Fibroblast of villous mesenchyme (primary cell): ENCODE measurements at regions not wholly inside any gene's neighbourhood (a gene's known extent, or its start where the extent isn't known, plus 50 kb on each side); places are given as distances from the start of the nearest gene placed in this dataset.
A peak's percentile ranks its signal among the peaks of the same experiment; 100 is the strongest.
"Not testable (repeated sequence)": the region's sequence is repeated elsewhere in the genome, so short reads cannot be mapped to it uniquely, and the experiment has no call there.

ENCODE experiments used
- DNase-seq: peaks from one replicate; pipeline ENCODE4 v3.0.0-alpha.2; 2010; ENCODE audit warnings: low read depth
- H3K4me3 ChIP-seq: 2 replicates; pipeline ENCODE4 v1.5.1; 2011; ENCODE audit warnings: low read depth, mild to moderate bottlenecking, low read length
- TF ChIP-seq, protein P1 (sequence below): IDR thresholded peaks from 2 replicates; pipeline ENCODE4 v1.5.1; 2012; ENCODE audit warnings: low read depth, mild to moderate bottlenecking, low read length; ENCODE audit not compliant: insufficient read depth

DNA sequence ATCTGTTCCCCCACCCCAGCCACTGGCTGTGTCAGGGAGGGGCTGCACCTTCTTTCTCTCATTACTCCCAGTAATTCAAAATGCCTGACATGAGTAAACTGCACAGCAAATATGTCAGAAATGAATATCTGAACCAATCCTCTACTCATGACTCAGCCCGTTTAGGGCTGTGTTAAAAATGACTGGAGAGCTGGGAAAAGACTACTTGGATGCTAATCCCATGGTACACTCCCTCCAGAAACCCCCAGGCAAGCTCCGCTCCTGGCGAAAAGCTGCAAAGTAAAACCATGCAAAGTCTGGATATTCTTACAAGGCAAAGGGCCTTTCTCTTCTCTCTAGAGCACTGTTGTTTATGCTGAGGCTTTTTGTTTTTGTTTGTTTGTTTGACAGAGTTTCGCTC lies 448.1 kb upstream of the DYNLRB2 start:
- no peak for DNase-seq

GRCh38 chr16:80091453-80091852 lies 449.3 kb upstream of the DYNLRB2 start:
- H3K4me3 ChIP-seq, DNase-seq: not testable (repeated sequence)

More for the DNA sequence above, 448.1 kb upstream of the DYNLRB2 start:
- H3K4me3 ChIP-seq, result no peak overlapping the region
- TF ChIP-seq, protein P1, sequence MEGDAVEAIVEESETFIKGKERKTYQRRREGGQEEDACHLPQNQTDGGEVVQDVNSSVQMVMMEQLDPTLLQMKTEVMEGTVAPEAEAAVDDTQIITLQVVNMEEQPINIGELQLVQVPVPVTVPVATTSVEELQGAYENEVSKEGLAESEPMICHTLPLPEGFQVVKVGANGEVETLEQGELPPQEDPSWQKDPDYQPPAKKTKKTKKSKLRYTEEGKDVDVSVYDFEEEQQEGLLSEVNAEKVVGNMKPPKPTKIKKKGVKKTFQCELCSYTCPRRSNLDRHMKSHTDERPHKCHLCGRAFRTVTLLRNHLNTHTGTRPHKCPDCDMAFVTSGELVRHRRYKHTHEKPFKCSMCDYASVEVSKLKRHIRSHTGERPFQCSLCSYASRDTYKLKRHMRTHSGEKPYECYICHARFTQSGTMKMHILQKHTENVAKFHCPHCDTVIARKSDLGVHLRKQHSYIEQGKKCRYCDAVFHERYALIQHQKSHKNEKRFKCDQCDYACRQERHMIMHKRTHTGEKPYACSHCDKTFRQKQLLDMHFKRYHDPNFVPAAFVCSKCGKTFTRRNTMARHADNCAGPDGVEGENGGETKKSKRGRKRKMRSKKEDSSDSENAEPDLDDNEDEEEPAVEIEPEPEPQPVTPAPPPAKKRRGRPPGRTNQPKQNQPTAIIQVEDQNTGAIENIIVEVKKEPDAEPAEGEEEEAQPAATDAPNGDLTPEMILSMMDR, result no peak

DNA sequence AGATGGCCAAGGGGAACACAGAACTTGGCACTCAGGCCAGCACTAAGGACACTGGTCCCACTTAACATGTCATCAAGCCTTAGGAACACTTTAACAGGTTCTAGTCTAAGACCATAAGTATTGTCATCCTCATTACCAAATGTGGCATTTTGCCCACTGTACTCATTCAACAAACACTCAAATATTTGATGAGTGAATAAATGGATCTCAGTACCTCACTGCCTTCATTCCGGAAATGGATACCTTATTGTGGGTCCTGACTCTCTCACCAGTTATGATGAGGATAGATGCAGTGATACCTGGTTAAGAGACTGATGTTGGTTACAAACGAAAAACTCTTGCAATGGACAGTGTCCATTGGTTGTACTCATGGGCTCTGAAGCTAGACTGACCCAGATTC lies 455.2 kb upstream of the DYNLRB2 start:
- TF ChIP-seq, protein P1, result no peak
- DNase-seq, result no peak
- no peak overlapping the region for H3K4me3 ChIP-seq

DNA sequence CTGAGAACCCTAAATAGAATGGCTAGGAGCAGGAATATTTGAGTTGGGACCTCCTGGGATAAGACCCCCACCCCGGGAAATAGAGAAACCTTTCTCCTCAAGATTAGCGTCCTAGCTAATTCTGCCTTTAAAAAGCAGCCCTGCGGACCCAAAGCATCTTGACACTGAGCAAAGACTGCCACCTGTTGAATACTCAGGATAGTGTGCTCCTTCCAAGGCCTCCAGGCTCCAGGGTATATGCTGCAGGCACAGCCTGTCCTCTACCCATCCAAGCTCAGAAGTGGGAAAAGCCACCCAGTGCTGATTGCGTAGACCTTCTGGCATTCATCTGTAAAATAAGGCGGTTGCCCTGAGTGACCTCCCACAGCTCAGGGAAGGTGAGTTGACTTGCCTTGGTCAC lies 456.2 kb upstream of the DYNLRB2 start:
- peak; percentile 67 for DNase-seq
- TF ChIP-seq, protein P1, result peak; percentile 70
- H3K4me3 ChIP-seq, result no peak overlapping the region

GRCh38 chr16:80084163-80084562 lies 456.6 kb upstream of the DYNLRB2 start:
- DNase-seq, result peak; percentile 10
- TF ChIP-seq, protein P1, result no peak
- H3K4me3 ChIP-seq, result no peak overlapping the region

GRCh38 chr16:80082906-80083305 lies 457.9 kb upstream of the DYNLRB2 start:
- H3K4me3 ChIP-seq, result no peak overlapping the region
- TF ChIP-seq, protein P1, result no peak
- DNase-seq, result no peak

DNA sequence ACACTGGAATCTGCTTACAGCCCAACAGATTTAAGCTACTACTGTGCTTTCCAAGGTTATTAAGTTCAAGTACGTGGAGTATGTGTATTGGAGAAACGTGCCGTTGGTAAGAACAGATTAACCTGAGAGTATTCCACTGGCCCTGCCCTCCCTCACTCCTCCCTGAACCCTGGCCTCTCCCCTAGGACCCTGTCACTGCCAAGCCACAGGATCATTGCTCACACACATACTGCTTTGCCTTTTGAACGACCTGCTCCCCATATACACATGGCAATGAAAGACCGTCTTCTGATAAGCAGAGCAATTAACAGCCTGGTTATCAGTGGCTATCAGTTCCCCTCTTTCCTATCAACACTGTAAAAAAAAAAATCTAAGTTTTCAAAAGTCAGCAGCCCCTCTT lies 458.9 kb upstream of the DYNLRB2 start:
- DNase-seq, result no peak
- TF ChIP-seq, protein P1, result no peak
- no peak overlapping the region for H3K4me3 ChIP-seq
